HepG2 (cell line): ENCODE measurements at regions not wholly inside any gene's neighbourhood (a gene's known extent, or its start where the extent isn't known, plus 50 kb on each side); places are given as distances from the start of the nearest gene placed in this dataset.

Experiments
- ATAC-seq: fragments of 200-7000 bp; cut with Tn5 transposase; 3 replicates; pipeline ENCODE4 v1.9.1; 2020; ENCODE audit warnings: mild to moderate bottlenecking, moderate library complexity
- BruUV-seq: library from RNA; stranded (reverse); fragments of 400-500 nt; replicated peaks from 2 replicates; lab custom pipeline; 2021; lab: Mats Ljungman, UMichigan
- CTCF ChIA-PET: fragments of 300-600 bp; formaldehyde crosslinking; extraction: SDS; loops from one replicate; lab custom pipeline; 2021; ENCODE audit warnings: low total read pairs, inconsistent platforms, low intra/inter-chr PET ratio; lab: Yijun Ruan, JAX
- POLR2A ChIA-PET: fragments of 350-600 bp; sonication (Branson Sonifier 250); formaldehyde crosslinking; loops from one replicate; lab custom pipeline; 2020; ENCODE audit warnings: antibody characterized with exemption, inconsistent platforms; lab: Yijun Ruan, JAX
- DNase-seq: peaks from one replicate; pipeline ENCODE4 v3.0.0-alpha.2; 2015; ENCODE audit warnings: low spot score
- FAIRE-seq: peaks from 3 replicates; lab custom pipeline; 2011; peaks lifted over from hg19 to GRCh38; lab: Jason Lieb, UNC
- H2AFZ ChIP-seq: one replicate; pipeline ENCODE4 v1.6.1; 2011; ENCODE audit warnings: low read length, inconsistent platforms
- H3K27ac ChIP-seq: fragments of 300-600 bp; 3 replicates; pipeline ENCODE4 v1.8.0; 2011; ENCODE audit warnings: mixed run types, mild to moderate bottlenecking, mixed read lengths, low read length, inconsistent platforms; ENCODE audit not compliant: insufficient read depth; ENCODE audit errors: extremely low read length
- H3K27me3 ChIP-seq, 2 experiments: fragments of 200-600 bp in 1 of 2; 2 replicates in 1 of 2; 3 replicates in 1 of 2; pipeline versions ENCODE4 v1.6.0 to v1.8.0; 2011; ENCODE audit warnings: low read length in 2 of 2, mild to moderate bottlenecking in 2 of 2, moderate library complexity in 2 of 2, inconsistent platforms in 1 of 2; ENCODE audit not compliant: insufficient read depth in 2 of 2, control insufficient read depth in 1 of 2
- H3K36me3 ChIP-seq, 2 experiments: fragments of 200-600 bp in 1 of 2; replicated peaks in 1 of 2; 2 replicates in 1 of 2; 3 replicates in 1 of 2; pipeline versions ENCODE4 v1.5.1 to v1.8.0; 2011; ENCODE audit warnings: low read length in 2 of 2, inconsistent platforms in 1 of 2; ENCODE audit not compliant: insufficient read depth in 2 of 2, control insufficient read depth in 1 of 2
- H3K4me1 ChIP-seq: 2 replicates; pipeline ENCODE4 v1.5.1; 2012; ENCODE audit warnings: low read length, inconsistent platforms; ENCODE audit not compliant: insufficient read depth
- H3K4me2 ChIP-seq: 2 replicates; pipeline ENCODE4 v1.6.0; 2011; ENCODE audit warnings: low read depth, low read length, inconsistent platforms
- H3K4me3 ChIP-seq, 3 experiments: fragments of 200-600 bp in 1 of 3; sonication (generic), shearing (Covaris generic) in 1 of 3; replicated peaks in 1 of 3; 2 replicates each; pipeline ENCODE4 v1.5.1; 2011 to 2016; ENCODE audit warnings: low read length in 3 of 3, inconsistent platforms in 2 of 3, low read depth in 2 of 3, mild to moderate bottlenecking in 2 of 3, control low read depth in 1 of 3, mixed read lengths in 1 of 3; ENCODE audit not compliant: insufficient read depth in 1 of 3
- H3K79me2 ChIP-seq: one replicate; pipeline ENCODE4 v1.6.1; 2011; ENCODE audit warnings: low read length, inconsistent platforms; ENCODE audit not compliant: insufficient read depth
- H3K9ac ChIP-seq: 2 replicates; pipeline ENCODE4 v1.6.0; 2011; ENCODE audit warnings: mild to moderate bottlenecking, low read depth, low read length, inconsistent platforms; ENCODE audit not compliant: insufficient read depth
- H3K9me3 ChIP-seq: 2 replicates; pipeline ENCODE4 v1.5.1; 2012; ENCODE audit warnings: mild to moderate bottlenecking, low read length
- H4K20me1 ChIP-seq: 2 replicates; pipeline ENCODE4 v1.6.0; 2011; ENCODE audit warnings: inconsistent platforms, mild to moderate bottlenecking, low read length, moderate library complexity; ENCODE audit not compliant: insufficient read depth
- EEA1 ChIP-seq: sonication (generic); formaldehyde crosslinking; IDR thresholded peaks from 2 replicates; pipeline ENCODE4 v1.5.1; 2020; ENCODE audit warnings: mild to moderate bottlenecking, missing genetic modification reagents, borderline replicate concordance
- GABPA ChIP-seq, 2 experiments: IDR thresholded peaks; 2 replicates each; pipeline ENCODE4 v1.6.1; 2011 to 2016; ENCODE audit warnings: low read depth in 2 of 2, low read length in 1 of 2, missing biosample characterization in 1 of 2, missing genetic modification characterization in 1 of 2
- JUND ChIP-seq: sonication (generic); formaldehyde crosslinking; IDR thresholded peaks from 2 replicates; pipeline ENCODE4 v1.8.0; 2022; ENCODE audit warnings: mild to moderate bottlenecking, missing genetic modification reagents
- MTF1 ChIP-seq: sonication (generic); formaldehyde crosslinking; IDR thresholded peaks from 2 replicates; pipeline ENCODE4 v1.5.0; 2020; ENCODE audit warnings: missing genetic modification reagents
- RXRB ChIP-seq: IDR thresholded peaks from 2 replicates; pipeline ENCODE4 v1.6.1; 2016; ENCODE audit warnings: borderline replicate concordance, missing genetic modification reagents, missing compliant biosample characterization
- SUZ12 ChIP-seq: fragments of 150-350 bp; IDR thresholded peaks from 2 replicates; pipeline ENCODE4 v1.6.1; 2014; ENCODE audit warnings: low read depth, low read length
- ZKSCAN8 ChIP-seq: IDR thresholded peaks from 2 replicates; pipeline ENCODE4 v1.6.1; 2016; ENCODE audit warnings: borderline replicate concordance, missing genetic modification reagents, missing compliant biosample characterization
- ZNF558 ChIP-seq: sonication (generic); formaldehyde crosslinking; IDR thresholded peaks from 2 replicates; pipeline ENCODE4 v1.9.0; 2022; ENCODE audit warnings: mild to moderate bottlenecking, missing genetic modification reagents, borderline replicate concordance
- ZNF567 ChIP-seq: sonication (generic); formaldehyde crosslinking; IDR thresholded peaks from 2 replicates; pipeline ENCODE4 v1.8.1; 2023; ENCODE audit warnings: mild to moderate bottlenecking, missing genetic modification reagents, borderline replicate concordance
- ZNF569 ChIP-seq: sonication (generic); formaldehyde crosslinking; IDR thresholded peaks from 2 replicates; pipeline ENCODE4 v1.5.0; 2020; ENCODE audit warnings: mild to moderate bottlenecking, missing genetic modification reagents, moderate library complexity, borderline replicate concordance
- ZNF704 ChIP-seq: sonication (generic); formaldehyde crosslinking; IDR thresholded peaks from 2 replicates; pipeline ENCODE4 v1.8.1; 2023; ENCODE audit warnings: mild to moderate bottlenecking, inconsistent platforms, moderate library complexity, missing genetic modification reagents, borderline replicate concordance
- ZNF775 ChIP-seq: sonication (generic); formaldehyde crosslinking; IDR thresholded peaks from 2 replicates; pipeline ENCODE4 v1.4.0; 2020; ENCODE audit warnings: missing genetic modification reagents, mild to moderate bottlenecking, moderate library complexity, borderline replicate concordance
- ZNF839 ChIP-seq: sonication (generic); formaldehyde crosslinking; IDR thresholded peaks from 2 replicates; pipeline ENCODE4 v1.4.0; 2020; ENCODE audit warnings: missing genetic modification reagents, mild to moderate bottlenecking, borderline replicate concordance
- ZNF841 ChIP-seq: sonication (generic); formaldehyde crosslinking; IDR thresholded peaks from 2 replicates; pipeline ENCODE4 v1.8.1; 2023; ENCODE audit warnings: missing genetic modification reagents, borderline replicate concordance
- WGBS: methylation state at CpG from one replicate; pipeline ENCODE4 v1.1.6; 2017; ENCODE audit warnings: low lambda C conversion rate; 5-methylcytosine and 5-hydroxymethylcytosine counted together
- in situ Hi-C: cut with HindIII; loops from 2 replicates; pipeline ENCODE4 v1.10.0; 2017; ENCODE audit warnings: low pct_unique_long_range_greater_than_20kb; ENCODE audit not compliant: extremely low pct_ligation_motif_present
- intact Hi-C: fragments of 100-400 bp; cut with micrococcal nuclease; formaldehyde crosslinking; loops from one replicate; pipeline ENCODE4 v1.10.0; 2022; ENCODE audit not compliant: unreplicated experiment
- TF ChIP-seq, protein P1 (sequence below): sonication (generic); formaldehyde crosslinking; IDR thresholded peaks from 2 replicates; pipeline ENCODE4 v1.5.0; 2020; ENCODE audit warnings: mild to moderate bottlenecking, missing genetic modification reagents

GRCh38 chr2:206855585-206856433 lies 83.5 kb upstream of the CPO start:
- intact Hi-C loops = no loop called here
- in situ Hi-C loops = no loop called here
- POLR2A ChIA-PET = no interaction called here
- FAIRE-seq (no peak), DNase-seq (no peak), ATAC-seq (no peak)
- Histone ChIP-seq H3K9ac (no peak overlapping the region), H3K79me2 (no peaks in the 10 kb centered on the region), H3K4me2 (no peak overlapping the region), H3K27me3 (no peaks in the 10 kb centered on the region; a peak in 1 of 5 replicates), H3K36me3 (no peaks in the 10 kb centered on the region), H2AFZ (no peak overlapping the region), H3K9me3 (no peaks in the 10 kb centered on the region), H3K27ac (no peak overlapping the region), H3K4me1 (no peaks in the 10 kb centered on the region), H3K4me3 (no peak overlapping the region), H4K20me1 (no peaks in the 10 kb centered on the region)
- TF ChIP-seq ZNF775 (CRISPR knock-in tag) = no peak
- TF ChIP-seq, protein P1, sequence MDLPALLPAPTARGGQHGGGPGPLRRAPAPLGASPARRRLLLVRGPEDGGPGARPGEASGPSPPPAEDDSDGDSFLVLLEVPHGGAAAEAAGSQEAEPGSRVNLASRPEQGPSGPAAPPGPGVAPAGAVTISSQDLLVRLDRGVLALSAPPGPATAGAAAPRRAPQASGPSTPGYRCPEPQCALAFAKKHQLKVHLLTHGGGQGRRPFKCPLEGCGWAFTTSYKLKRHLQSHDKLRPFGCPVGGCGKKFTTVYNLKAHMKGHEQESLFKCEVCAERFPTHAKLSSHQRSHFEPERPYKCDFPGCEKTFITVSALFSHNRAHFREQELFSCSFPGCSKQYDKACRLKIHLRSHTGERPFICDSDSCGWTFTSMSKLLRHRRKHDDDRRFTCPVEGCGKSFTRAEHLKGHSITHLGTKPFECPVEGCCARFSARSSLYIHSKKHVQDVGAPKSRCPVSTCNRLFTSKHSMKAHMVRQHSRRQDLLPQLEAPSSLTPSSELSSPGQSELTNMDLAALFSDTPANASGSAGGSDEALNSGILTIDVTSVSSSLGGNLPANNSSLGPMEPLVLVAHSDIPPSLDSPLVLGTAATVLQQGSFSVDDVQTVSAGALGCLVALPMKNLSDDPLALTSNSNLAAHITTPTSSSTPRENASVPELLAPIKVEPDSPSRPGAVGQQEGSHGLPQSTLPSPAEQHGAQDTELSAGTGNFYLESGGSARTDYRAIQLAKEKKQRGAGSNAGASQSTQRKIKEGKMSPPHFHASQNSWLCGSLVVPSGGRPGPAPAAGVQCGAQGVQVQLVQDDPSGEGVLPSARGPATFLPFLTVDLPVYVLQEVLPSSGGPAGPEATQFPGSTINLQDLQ (CRISPR knock-in tag) = no peak
- TF ChIP-seq GABPA (IDR thresholded peaks at IDR 0.05; ENCODE audit: low read depth, low read length) = no peak
- TF ChIP-seq GABPA (CRISPR knock-in tag; IDR thresholded peaks at IDR 0.05; ENCODE audit: low read depth) = no peak
- TF ChIP-seq ZNF558 (CRISPR knock-in tag) = no peak
- TF ChIP-seq SUZ12 = no peak
- no peak for TF ChIP-seq ZNF567 (CRISPR knock-in tag)
- no peak for TF ChIP-seq ZKSCAN8 (CRISPR knock-in tag)
- no peak for TF ChIP-seq EEA1 (CRISPR knock-in tag)
- TF ChIP-seq RXRB (CRISPR knock-in tag) = no peak
- TF ChIP-seq ZNF569 (CRISPR knock-in tag) = no peak
- no peak for TF ChIP-seq MTF1 (CRISPR knock-in tag)
- no peak for TF ChIP-seq ZNF839 (CRISPR knock-in tag)
- no peak for TF ChIP-seq ZNF704 (CRISPR knock-in tag)
- TF ChIP-seq ZNF841 (CRISPR knock-in tag) = no peak
- no peak for TF ChIP-seq JUND (CRISPR knock-in tag)
- CTCF ChIA-PET = no interaction called here
- BruUV-seq = no TSS peak
- WGBS = 25% methylated on average over 9 of the region's 10 CpGs
